ENCODE measurements at regions not wholly inside any gene's neighbourhood (a gene's known extent, or its start where the extent isn't known, plus 50 kb on each side); places are given as distances from the start of the nearest gene placed in this dataset.

DNA sequence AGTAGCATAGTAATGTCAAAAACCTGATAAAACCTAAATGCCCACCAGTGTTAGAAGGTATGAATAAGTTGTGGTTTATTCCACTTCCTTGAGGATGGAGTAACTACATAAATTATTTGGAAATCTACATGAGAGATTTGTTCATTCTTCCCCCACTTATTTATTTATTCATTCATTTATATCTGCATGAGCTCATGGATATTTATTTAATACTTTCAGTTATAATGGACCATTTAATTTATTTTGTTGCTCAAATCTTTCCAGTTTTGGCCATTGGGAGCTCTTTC, 223.8 kb upstream of the S1PR3 start:
- ATAC-seq (no peak), DNase-seq (ENCODE audit: low spot score) (no peak)
- TF ChIP-seq, protein P1, sequence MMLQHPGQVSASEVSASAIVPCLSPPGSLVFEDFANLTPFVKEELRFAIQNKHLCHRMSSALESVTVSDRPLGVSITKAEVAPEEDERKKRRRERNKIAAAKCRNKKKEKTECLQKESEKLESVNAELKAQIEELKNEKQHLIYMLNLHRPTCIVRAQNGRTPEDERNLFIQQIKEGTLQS (CRISPR knock-in tag; conservative IDR thresholded peaks at IDR 0.05): no peak
- TF ChIP-seq NFYB (CRISPR knock-in tag; conservative IDR thresholded peaks at IDR 0.05; ENCODE audit: low read depth): no peak
- TF ChIP-seq, protein P2, sequence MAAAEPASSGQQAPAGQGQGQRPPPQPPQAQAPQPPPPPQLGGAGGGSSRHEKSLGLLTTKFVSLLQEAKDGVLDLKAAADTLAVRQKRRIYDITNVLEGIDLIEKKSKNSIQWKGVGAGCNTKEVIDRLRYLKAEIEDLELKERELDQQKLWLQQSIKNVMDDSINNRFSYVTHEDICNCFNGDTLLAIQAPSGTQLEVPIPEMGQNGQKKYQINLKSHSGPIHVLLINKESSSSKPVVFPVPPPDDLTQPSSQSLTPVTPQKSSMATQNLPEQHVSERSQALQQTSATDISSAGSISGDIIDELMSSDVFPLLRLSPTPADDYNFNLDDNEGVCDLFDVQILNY (CRISPR knock-in tag; IDR thresholded peaks at IDR 0.05): no peak
- TF ChIP-seq, protein P3, sequence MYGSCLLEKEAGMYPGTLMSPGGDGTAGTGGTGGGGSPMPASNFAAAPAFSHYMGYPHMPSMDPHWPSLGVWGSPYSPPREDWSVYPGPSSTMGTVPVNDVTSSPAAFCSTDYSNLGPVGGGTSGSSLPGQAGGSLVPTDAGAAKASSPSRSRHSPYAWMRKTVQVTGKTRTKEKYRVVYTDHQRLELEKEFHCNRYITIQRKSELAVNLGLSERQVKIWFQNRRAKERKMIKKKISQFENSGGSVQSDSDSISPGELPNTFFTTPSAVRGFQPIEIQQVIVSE (CRISPR knock-in tag; IDR thresholded peaks at IDR 0.05; ENCODE audit: borderline replicate concordance): no peak
- TF ChIP-seq GABPB1 (CRISPR knock-in tag; IDR thresholded peaks at IDR 0.05): no peak
- TF ChIP-seq ETV6 (CRISPR knock-in tag; IDR thresholded peaks at IDR 0.05): no peak
- TF ChIP-seq, protein P4, sequence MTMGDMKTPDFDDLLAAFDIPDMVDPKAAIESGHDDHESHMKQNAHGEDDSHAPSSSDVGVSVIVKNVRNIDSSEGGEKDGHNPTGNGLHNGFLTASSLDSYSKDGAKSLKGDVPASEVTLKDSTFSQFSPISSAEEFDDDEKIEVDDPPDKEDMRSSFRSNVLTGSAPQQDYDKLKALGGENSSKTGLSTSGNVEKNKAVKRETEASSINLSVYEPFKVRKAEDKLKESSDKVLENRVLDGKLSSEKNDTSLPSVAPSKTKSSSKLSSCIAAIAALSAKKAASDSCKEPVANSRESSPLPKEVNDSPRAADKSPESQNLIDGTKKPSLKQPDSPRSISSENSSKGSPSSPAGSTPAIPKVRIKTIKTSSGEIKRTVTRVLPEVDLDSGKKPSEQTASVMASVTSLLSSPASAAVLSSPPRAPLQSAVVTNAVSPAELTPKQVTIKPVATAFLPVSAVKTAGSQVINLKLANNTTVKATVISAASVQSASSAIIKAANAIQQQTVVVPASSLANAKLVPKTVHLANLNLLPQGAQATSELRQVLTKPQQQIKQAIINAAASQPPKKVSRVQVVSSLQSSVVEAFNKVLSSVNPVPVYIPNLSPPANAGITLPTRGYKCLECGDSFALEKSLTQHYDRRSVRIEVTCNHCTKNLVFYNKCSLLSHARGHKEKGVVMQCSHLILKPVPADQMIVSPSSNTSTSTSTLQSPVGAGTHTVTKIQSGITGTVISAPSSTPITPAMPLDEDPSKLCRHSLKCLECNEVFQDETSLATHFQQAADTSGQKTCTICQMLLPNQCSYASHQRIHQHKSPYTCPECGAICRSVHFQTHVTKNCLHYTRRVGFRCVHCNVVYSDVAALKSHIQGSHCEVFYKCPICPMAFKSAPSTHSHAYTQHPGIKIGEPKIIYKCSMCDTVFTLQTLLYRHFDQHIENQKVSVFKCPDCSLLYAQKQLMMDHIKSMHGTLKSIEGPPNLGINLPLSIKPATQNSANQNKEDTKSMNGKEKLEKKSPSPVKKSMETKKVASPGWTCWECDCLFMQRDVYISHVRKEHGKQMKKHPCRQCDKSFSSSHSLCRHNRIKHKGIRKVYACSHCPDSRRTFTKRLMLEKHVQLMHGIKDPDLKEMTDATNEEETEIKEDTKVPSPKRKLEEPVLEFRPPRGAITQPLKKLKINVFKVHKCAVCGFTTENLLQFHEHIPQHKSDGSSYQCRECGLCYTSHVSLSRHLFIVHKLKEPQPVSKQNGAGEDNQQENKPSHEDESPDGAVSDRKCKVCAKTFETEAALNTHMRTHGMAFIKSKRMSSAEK (CRISPR knock-in tag; IDR thresholded peaks at IDR 0.05; ENCODE audit: borderline replicate concordance): no peak
- no peak for TF ChIP-seq NR3C1 (CRISPR knock-in tag; conservative IDR thresholded peaks at IDR 0.05; ENCODE audit: low read depth)
- TF ChIP-seq, protein P5, sequence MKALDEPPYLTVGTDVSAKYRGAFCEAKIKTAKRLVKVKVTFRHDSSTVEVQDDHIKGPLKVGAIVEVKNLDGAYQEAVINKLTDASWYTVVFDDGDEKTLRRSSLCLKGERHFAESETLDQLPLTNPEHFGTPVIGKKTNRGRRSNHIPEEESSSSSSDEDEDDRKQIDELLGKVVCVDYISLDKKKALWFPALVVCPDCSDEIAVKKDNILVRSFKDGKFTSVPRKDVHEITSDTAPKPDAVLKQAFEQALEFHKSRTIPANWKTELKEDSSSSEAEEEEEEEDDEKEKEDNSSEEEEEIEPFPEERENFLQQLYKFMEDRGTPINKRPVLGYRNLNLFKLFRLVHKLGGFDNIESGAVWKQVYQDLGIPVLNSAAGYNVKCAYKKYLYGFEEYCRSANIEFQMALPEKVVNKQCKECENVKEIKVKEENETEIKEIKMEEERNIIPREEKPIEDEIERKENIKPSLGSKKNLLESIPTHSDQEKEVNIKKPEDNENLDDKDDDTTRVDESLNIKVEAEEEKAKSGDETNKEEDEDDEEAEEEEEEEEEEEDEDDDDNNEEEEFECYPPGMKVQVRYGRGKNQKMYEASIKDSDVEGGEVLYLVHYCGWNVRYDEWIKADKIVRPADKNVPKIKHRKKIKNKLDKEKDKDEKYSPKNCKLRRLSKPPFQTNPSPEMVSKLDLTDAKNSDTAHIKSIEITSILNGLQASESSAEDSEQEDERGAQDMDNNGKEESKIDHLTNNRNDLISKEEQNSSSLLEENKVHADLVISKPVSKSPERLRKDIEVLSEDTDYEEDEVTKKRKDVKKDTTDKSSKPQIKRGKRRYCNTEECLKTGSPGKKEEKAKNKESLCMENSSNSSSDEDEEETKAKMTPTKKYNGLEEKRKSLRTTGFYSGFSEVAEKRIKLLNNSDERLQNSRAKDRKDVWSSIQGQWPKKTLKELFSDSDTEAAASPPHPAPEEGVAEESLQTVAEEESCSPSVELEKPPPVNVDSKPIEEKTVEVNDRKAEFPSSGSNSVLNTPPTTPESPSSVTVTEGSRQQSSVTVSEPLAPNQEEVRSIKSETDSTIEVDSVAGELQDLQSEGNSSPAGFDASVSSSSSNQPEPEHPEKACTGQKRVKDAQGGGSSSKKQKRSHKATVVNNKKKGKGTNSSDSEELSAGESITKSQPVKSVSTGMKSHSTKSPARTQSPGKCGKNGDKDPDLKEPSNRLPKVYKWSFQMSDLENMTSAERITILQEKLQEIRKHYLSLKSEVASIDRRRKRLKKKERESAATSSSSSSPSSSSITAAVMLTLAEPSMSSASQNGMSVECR (CRISPR knock-in tag; IDR thresholded peaks at IDR 0.05; ENCODE audit: borderline replicate concordance): no peak
- TF ChIP-seq SP1 (CRISPR knock-in tag; conservative IDR thresholded peaks at IDR 0.05): no peak
- TF ChIP-seq KAT7 (CRISPR knock-in tag; IDR thresholded peaks at IDR 0.05; ENCODE audit: borderline replicate concordance): no peak
- no peak for TF ChIP-seq GRHL2 (CRISPR knock-in tag; IDR thresholded peaks at IDR 0.05; ENCODE audit: insufficient replicate concordance, severe bottlenecking)
- no peak for TF ChIP-seq ESRRA (CRISPR knock-in tag; IDR thresholded peaks at IDR 0.05; ENCODE audit: borderline replicate concordance)
- TF ChIP-seq, protein P6, sequence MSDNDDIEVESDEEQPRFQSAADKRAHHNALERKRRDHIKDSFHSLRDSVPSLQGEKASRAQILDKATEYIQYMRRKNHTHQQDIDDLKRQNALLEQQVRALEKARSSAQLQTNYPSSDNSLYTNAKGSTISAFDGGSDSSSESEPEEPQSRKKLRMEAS (CRISPR knock-in tag; IDR thresholded peaks at IDR 0.05): no peak
- TF ChIP-seq ZNF317 (CRISPR knock-in tag; IDR thresholded peaks at IDR 0.05; ENCODE audit: borderline replicate concordance, low read depth): no peak
- TF ChIP-seq, protein P7, sequence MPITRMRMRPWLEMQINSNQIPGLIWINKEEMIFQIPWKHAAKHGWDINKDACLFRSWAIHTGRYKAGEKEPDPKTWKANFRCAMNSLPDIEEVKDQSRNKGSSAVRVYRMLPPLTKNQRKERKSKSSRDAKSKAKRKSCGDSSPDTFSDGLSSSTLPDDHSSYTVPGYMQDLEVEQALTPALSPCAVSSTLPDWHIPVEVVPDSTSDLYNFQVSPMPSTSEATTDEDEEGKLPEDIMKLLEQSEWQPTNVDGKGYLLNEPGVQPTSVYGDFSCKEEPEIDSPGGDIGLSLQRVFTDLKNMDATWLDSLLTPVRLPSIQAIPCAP (CRISPR knock-in tag; IDR thresholded peaks at IDR 0.05): no peak
- no peak for TF ChIP-seq IRF2 (CRISPR knock-in tag; IDR thresholded peaks at IDR 0.05; ENCODE audit: borderline replicate concordance, low read depth)
- no peak for TF ChIP-seq PRRX2 (CRISPR knock-in tag; IDR thresholded peaks at IDR 0.05)
- TF ChIP-seq, protein P8, sequence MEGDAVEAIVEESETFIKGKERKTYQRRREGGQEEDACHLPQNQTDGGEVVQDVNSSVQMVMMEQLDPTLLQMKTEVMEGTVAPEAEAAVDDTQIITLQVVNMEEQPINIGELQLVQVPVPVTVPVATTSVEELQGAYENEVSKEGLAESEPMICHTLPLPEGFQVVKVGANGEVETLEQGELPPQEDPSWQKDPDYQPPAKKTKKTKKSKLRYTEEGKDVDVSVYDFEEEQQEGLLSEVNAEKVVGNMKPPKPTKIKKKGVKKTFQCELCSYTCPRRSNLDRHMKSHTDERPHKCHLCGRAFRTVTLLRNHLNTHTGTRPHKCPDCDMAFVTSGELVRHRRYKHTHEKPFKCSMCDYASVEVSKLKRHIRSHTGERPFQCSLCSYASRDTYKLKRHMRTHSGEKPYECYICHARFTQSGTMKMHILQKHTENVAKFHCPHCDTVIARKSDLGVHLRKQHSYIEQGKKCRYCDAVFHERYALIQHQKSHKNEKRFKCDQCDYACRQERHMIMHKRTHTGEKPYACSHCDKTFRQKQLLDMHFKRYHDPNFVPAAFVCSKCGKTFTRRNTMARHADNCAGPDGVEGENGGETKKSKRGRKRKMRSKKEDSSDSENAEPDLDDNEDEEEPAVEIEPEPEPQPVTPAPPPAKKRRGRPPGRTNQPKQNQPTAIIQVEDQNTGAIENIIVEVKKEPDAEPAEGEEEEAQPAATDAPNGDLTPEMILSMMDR (IDR thresholded peaks at IDR 0.05): no peak
- POLR2A ChIA-PET: no interaction called here
- Mint-ChIP-seq H3K27ac (no peak overlapping the region), H3K27me3 (ENCODE audit: low read depth) (no peaks in the 10 kb centered on the region), H3K9me3 (no peaks in the 10 kb centered on the region), H3K4me3 (no peak overlapping the region), H3K36me3 (no peaks in the 10 kb centered on the region), H3K4me1 (no peaks in the 10 kb centered on the region)
- CTCF ChIA-PET: no interaction called here

Data from WTC11 (cell line).